A549 (cell line): ENCODE measurements at regions not wholly inside any gene's neighbourhood (a gene's known extent, or its start where the extent isn't known, plus 50 kb on each side); places are given as distances from the start of the nearest gene placed in this dataset.

ENCODE experiments used
- ATAC-seq, 2 experiments: fragments of 200-7000 bp in 1 of 2; fragments of >200 bp in 1 of 2; cut with Nextera tagmentation in 1 of 2; cut with Tn5 transposase in 1 of 2; 3 replicates each; pipeline versions ENCODE4 v1.8.0 to v1.9.1; 2018 to 2020; ENCODE audit warnings: mild to moderate bottlenecking in 1 of 2, moderate library complexity in 1 of 2
- CTCF ChIA-PET: fragments of 300-600 bp; sonication (Branson Sonifier 250); formaldehyde crosslinking; extraction: SDS; loops from one replicate; lab custom pipeline; 2021; ENCODE audit warnings: antibody characterized with exemption, inconsistent platforms; lab: Yijun Ruan, JAX
- POLR2A ChIA-PET: fragments of 350-600 bp; formaldehyde crosslinking; extraction: SDS; loops from one replicate; lab custom pipeline; 2021; ENCODE audit warnings: antibody characterized with exemption, inconsistent platforms; lab: Yijun Ruan, JAX
- DNase-seq, 2 experiments: peaks; one replicate each; pipeline versions ENCODE4 v3.0.0 to v3.0.0-alpha.2; 2011 to 2016; ENCODE audit warnings: low read depth in 1 of 2, low spot score in 1 of 2
- FAIRE-seq: peaks from 2 replicates; lab custom pipeline; 2011; peaks lifted over from hg19 to GRCh38; lab: Jason Lieb, UNC
- H3K27ac ChIP-seq, 2 experiments: fragments of >200 bp; sonication (Bioruptor Twin); formaldehyde crosslinking; 3 replicates each; pipeline ENCODE4 v1.5.1; 2016 to 2017
- H3K4me1 ChIP-seq: fragments of >200 bp; sonication (Bioruptor Twin); formaldehyde crosslinking; 3 replicates; pipeline ENCODE4 v1.6.1; 2016
- H3K4me2 ChIP-seq: fragments of >200 bp; sonication (Bioruptor Twin); formaldehyde crosslinking; 3 replicates; pipeline ENCODE4 v1.6.1; 2016
- H3K4me3 ChIP-seq: fragments of >200 bp; sonication (Bioruptor Twin); formaldehyde crosslinking; 3 replicates; pipeline ENCODE4 v1.5.1; 2016
- H3K9me3 ChIP-seq: fragments of >200 bp; sonication (Bioruptor Twin); formaldehyde crosslinking; 3 replicates; pipeline ENCODE4 v1.6.1; 2016
- BHLHE40 ChIP-seq: IDR thresholded peaks from 2 replicates; pipeline ENCODE4 v1.6.1; 2012; ENCODE audit warnings: low read depth, low read length, inconsistent platforms
- CBX8 ChIP-seq: fragments of 200-600 bp; sonication (generic); IDR thresholded peaks from 2 replicates; pipeline ENCODE4 v1.6.1; 2016
- CHD4 ChIP-seq: fragments of 200-600 bp; sonication (generic); IDR thresholded peaks from 2 replicates; pipeline ENCODE4 v1.6.1; 2016; ENCODE audit warnings: antibody characterized with exemption, mild to moderate bottlenecking, borderline replicate concordance
- CTCF ChIP-seq: fragments of >200 bp; sonication (Bioruptor Twin); formaldehyde crosslinking; IDR thresholded peaks from 3 replicates; pipeline ENCODE4 v1.5.1; 2016
- EHMT2 ChIP-seq: fragments of 200-600 bp; sonication (generic); IDR thresholded peaks from 2 replicates; pipeline ENCODE4 v1.6.1; 2016; ENCODE audit warnings: antibody characterized with exemption, low read depth, mild to moderate bottlenecking, moderate library complexity
- ESRRA ChIP-seq: fragments of 150-350 bp; IDR thresholded peaks from 2 replicates; pipeline ENCODE4 v1.6.1; 2014; ENCODE audit warnings: mild to moderate bottlenecking, low read length, borderline replicate concordance
- FOSB ChIP-seq: fragments of 250-450 bp; sonication (Bioruptor Pico); IDR thresholded peaks from 2 replicates; pipeline ENCODE4 v1.5.0; 2020; ENCODE audit warnings: mild to moderate bottlenecking, moderate library complexity
- FOXS1 ChIP-seq: fragments of 250-450 bp; sonication (Bioruptor Pico); IDR thresholded peaks from 2 replicates; pipeline ENCODE4 v1.5.0; 2020; ENCODE audit warnings: mild to moderate bottlenecking, moderate library complexity
- HEYL ChIP-seq: fragments of 250-450 bp; sonication (Bioruptor Pico); IDR thresholded peaks from 2 replicates; pipeline ENCODE4 v1.8.0; 2021; ENCODE audit warnings: mild to moderate bottlenecking, moderate library complexity
- HMGXB4 ChIP-seq: fragments of 250-450 bp; sonication (Bioruptor Pico); IDR thresholded peaks from 2 replicates; pipeline ENCODE4 v1.5.0; 2021; ENCODE audit warnings: mild to moderate bottlenecking, moderate library complexity, borderline replicate concordance
- HOXB5 ChIP-seq: fragments of 250-450 bp; sonication (Bioruptor Pico); IDR thresholded peaks from 2 replicates; pipeline ENCODE4 v1.5.0; 2020; ENCODE audit warnings: mild to moderate bottlenecking, moderate library complexity
- JUN ChIP-seq, 2 experiments: fragments of >200 bp; sonication (Bioruptor Twin); formaldehyde crosslinking; IDR thresholded peaks; 2 replicates in 1 of 2; 3 replicates in 1 of 2; pipeline ENCODE4 v1.6.1; 2016 to 2017
- KDM1A ChIP-seq: fragments of 200-600 bp; sonication (generic); IDR thresholded peaks from 2 replicates; pipeline ENCODE4 v1.6.1; 2016; ENCODE audit warnings: low read depth, mild to moderate bottlenecking
- MAFK ChIP-seq: fragments of 450-650 bp; IDR thresholded peaks from 2 replicates; pipeline ENCODE4 v1.6.1; 2014; ENCODE audit not compliant: partially characterized antibody
- MAZ ChIP-seq: fragments of 150-350 bp; IDR thresholded peaks from 2 replicates; pipeline ENCODE4 v1.6.1; 2014; ENCODE audit warnings: antibody characterized with exemption, low read depth, low read length, borderline replicate concordance
- NPAS2 ChIP-seq: fragments of 250-450 bp; sonication (Bioruptor Pico); IDR thresholded peaks from 2 replicates; pipeline ENCODE4 v1.8.0; 2022; ENCODE audit warnings: mild to moderate bottlenecking, moderate library complexity, borderline replicate concordance
- NR3C1 ChIP-seq: fragments of >200 bp; sonication (Bioruptor Twin); formaldehyde crosslinking; IDR thresholded peaks from 3 replicates; pipeline ENCODE4 v1.6.1; 2017
- PHF8 ChIP-seq: fragments of 200-600 bp; sonication (generic); IDR thresholded peaks from 2 replicates; pipeline ENCODE4 v1.6.1; 2016; ENCODE audit warnings: low read depth, mild to moderate bottlenecking, antibody characterized with exemption, moderate library complexity, borderline replicate concordance
- POLR2A ChIP-seq: IDR thresholded peaks from 2 replicates; pipeline ENCODE4 v1.6.1; 2012; ENCODE audit warnings: mild to moderate bottlenecking, low read length
- RARB ChIP-seq: fragments of 250-450 bp; sonication (Bioruptor Pico); IDR thresholded peaks from 2 replicates; pipeline ENCODE4 v1.8.0; 2021; ENCODE audit warnings: mild to moderate bottlenecking, moderate library complexity
- RCOR1 ChIP-seq: fragments of 150-350 bp; IDR thresholded peaks from 2 replicates; pipeline ENCODE4 v1.6.1; 2014; ENCODE audit warnings: antibody characterized with exemption, low read length, low read depth
- RNF2 ChIP-seq: fragments of 200-600 bp; sonication (generic); IDR thresholded peaks from 2 replicates; pipeline ENCODE4 v1.6.1; 2016; ENCODE audit warnings: low read depth, mild to moderate bottlenecking, antibody characterized with exemption, moderate library complexity, borderline replicate concordance
- SREBF2 ChIP-seq: fragments of 450-650 bp; IDR thresholded peaks from 2 replicates; pipeline ENCODE4 v1.6.1; 2014; ENCODE audit warnings: mild to moderate bottlenecking, moderate library complexity
- TFCP2L1 ChIP-seq: fragments of 250-450 bp; sonication (Bioruptor Pico); IDR thresholded peaks from 2 replicates; pipeline ENCODE4 v1.5.0; 2021; ENCODE audit warnings: mild to moderate bottlenecking
- ZFP36 ChIP-seq: fragments of 450-650 bp; IDR thresholded peaks from 2 replicates; pipeline ENCODE4 v1.6.1; 2014; ENCODE audit warnings: borderline replicate concordance; ENCODE audit not compliant: partially characterized antibody
- ZNF302 ChIP-seq: fragments of 250-450 bp; sonication (Bioruptor Pico); IDR thresholded peaks from 2 replicates; pipeline ENCODE4 v1.9.0; 2021; ENCODE audit warnings: inconsistent platforms, mild to moderate bottlenecking, moderate library complexity
- ZSCAN20 ChIP-seq: fragments of 250-450 bp; sonication (Bioruptor Pico); IDR thresholded peaks from 2 replicates; pipeline ENCODE4 v1.8.0; 2022; ENCODE audit warnings: mild to moderate bottlenecking, moderate library complexity
- WGBS: methylation state at CpG from one replicate; pipeline ENCODE4 v1.1.6; 2017; ENCODE audit errors: missing lambda C conversion rate; 5-methylcytosine and 5-hydroxymethylcytosine counted together
- TF ChIP-seq, protein P1 (sequence below): fragments of 150-350 bp; IDR thresholded peaks from 2 replicates; pipeline ENCODE4 v1.6.1; 2014; ENCODE audit warnings: low read depth, mild to moderate bottlenecking, low read length

- no peak overlapping the region for H3K4me2 ChIP-seq
- H3K27ac ChIP-seq = peak overlapping the region in 1 of 2 experiments; percentile 46; a peak in 2 of 6 replicates
- no peaks in the 10 kb centered on the region for H3K9me3 ChIP-seq
- ChIA-PET POLR2A (no interaction called here), CTCF (interaction anchor here (0.6 to 1.3 kb wide), 4 partner anchors 11 to 735 kb away, joined by 3 to 6 read pairs (median 3); no protein-coding TSS in a partner anchor)
- FAIRE-seq (no peak), ATAC-seq (no peak), DNase-seq (no peak)
- H3K4me1 ChIP-seq = peaks cover 1% of the 10 kb centered on the region; the same call in 1 of the 3 replicates
- TF ChIP-seq RNF2 (no peak), CHD4 (no peak), TFCP2L1 (CRISPR knock-in tag) (no peak), CTCF (no peak), BHLHE40 (no peak), HOXB5 (CRISPR knock-in tag) (no peak), HMGXB4 (CRISPR knock-in tag) (no peak), ESRRA (no peak), ZSCAN20 (CRISPR knock-in tag) (no peak), RCOR1 (no peak), KDM1A (no peak), POLR2A (no peak), NPAS2 (CRISPR knock-in tag) (no peak), JUN (IDR thresholded peaks at IDR 0.05) (no peak), MAZ (no peak), SREBF2 (no peak)
- no peak overlapping the region for H3K4me3 ChIP-seq
- WGBS = 92% methylated on average over 14 of the region's 14 CpGs
These were observed 66.7 kb upstream of the LINC01488 start for GRCh38 chr11:69414773-69415187.

DNA sequence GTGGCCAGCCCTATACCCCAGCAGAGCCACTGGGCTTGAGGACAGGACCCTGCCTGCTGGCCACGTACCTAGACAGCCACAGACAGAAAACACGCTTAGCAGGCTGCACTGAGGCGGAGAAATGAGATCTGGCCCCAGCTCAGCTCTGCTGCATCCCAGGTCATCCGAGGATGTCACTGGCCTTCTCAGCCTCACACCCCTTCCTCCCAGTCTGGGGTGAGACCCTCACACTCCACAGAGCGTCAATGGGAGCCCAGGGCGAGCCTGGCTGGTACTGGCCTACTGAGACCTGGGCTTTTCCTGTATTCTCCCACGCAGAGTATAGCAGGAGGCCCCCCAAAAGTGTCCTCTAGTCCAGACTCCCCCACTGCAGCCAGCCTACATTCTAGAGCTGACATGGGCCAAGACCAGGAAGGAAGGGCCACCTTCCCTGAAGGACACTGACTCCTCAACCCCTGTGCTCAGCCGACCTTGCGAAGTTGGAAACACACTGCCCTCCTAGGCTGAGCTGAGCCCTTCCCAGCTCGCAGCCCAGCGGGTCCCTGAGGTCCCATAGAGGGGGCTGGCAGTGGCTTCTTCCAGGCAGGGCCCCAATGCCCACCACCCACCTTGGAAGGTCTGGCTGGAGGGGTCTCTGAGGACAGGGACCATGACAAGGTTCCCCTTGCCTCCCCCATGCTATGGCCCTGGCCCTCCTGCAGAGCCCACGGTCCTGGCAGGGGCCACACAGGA, 65.9 kb upstream of the LINC01488 start:
- WGBS = 92% methylated on average over 8 of the region's 12 CpGs
- no peak for FAIRE-seq
- ChIA-PET CTCF (interaction anchor here (1.0 to 1.3 kb wide), 4 partner anchors 12 to 275 kb away, joined by 3 to 6 read pairs (median 4); no protein-coding TSS in a partner anchor), POLR2A (no interaction called here)
- Histone ChIP-seq H3K4me2 (no peak overlapping the region), H3K4me3 (no peak overlapping the region), H3K4me1 (peaks cover 9% of the 10 kb centered on the region), H3K27ac (peak overlapping the region in 1 of 2 experiments; percentile 46; a peak in 3 of 6 replicates), H3K9me3 (no peaks in the 10 kb centered on the region)
- TF ChIP-seq MAFK (no peak), CTCF (no peak), CBX8 (no peak), RNF2 (no peak), BHLHE40 (no peak), POLR2A (no peak), NR3C1 (no peak), RARB (CRISPR knock-in tag) (no peak), ZSCAN20 (CRISPR knock-in tag) (no peak), ZFP36 (no peak), PHF8 (no peak), EHMT2 (no peak), HEYL (CRISPR knock-in tag) (no peak), FOXS1 (CRISPR knock-in tag) (no peak), HOXB5 (CRISPR knock-in tag) (no peak), FOSB (CRISPR knock-in tag) (no peak), ZNF302 (CRISPR knock-in tag) (no peak)
- TF ChIP-seq, protein P1, sequence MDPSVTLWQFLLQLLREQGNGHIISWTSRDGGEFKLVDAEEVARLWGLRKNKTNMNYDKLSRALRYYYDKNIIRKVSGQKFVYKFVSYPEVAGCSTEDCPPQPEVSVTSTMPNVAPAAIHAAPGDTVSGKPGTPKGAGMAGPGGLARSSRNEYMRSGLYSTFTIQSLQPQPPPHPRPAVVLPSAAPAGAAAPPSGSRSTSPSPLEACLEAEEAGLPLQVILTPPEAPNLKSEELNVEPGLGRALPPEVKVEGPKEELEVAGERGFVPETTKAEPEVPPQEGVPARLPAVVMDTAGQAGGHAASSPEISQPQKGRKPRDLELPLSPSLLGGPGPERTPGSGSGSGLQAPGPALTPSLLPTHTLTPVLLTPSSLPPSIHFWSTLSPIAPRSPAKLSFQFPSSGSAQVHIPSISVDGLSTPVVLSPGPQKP = no peak
- DNase-seq = no peak
- no peak for ATAC-seq
